HG03354 (cell line): ENCODE measurements at regions not wholly inside any gene's neighbourhood (a gene's known extent, or its start where the extent isn't known, plus 50 kb on each side); places are given as distances from the start of the nearest gene placed in this dataset.
A peak's percentile ranks its signal among the peaks of the same experiment; 100 is the strongest.
"Not testable (repeated sequence)": the region's sequence is repeated elsewhere in the genome, so short reads cannot be mapped to it uniquely, and the experiment has no call there.

Experiments
- ATAC-seq: cut with Tn5 transposase; IDR thresholded peaks from one replicate; pipeline ENCODE4 v1.9.1; 2021; ENCODE audit warnings: mild to moderate bottlenecking; ENCODE audit not compliant: unreplicated experiment, poor library complexity, severe bottlenecking

- ATAC-seq: no peak
Observed at GRCh38 chr9:135404451-135405144, 75.0 kb upstream of the PPP1R26 start.

GRCh38 chr9:135405145-135405464, 74.5 kb upstream of the PPP1R26 start:
- not testable (repeated sequence) for ATAC-seq

- ATAC-seq: no peak
Observed at GRCh38 chr9:135408476-135409254, 70.9 kb upstream of the PPP1R26 start.

- ATAC-seq: no peak
Observed at GRCh38 chr9:135409286-135410200, 70.0 kb upstream of the PPP1R26 start.

- ATAC-seq: no peak
Observed at GRCh38 chr9:135410421-135410820, 69.2 kb upstream of the PPP1R26 start.

GRCh38 chr9:135410831-135411473, 68.6 kb upstream of the PPP1R26 start:
- ATAC-seq: no peak

- ATAC-seq: not testable (repeated sequence)
Observed at GRCh38 chr9:135411605-135412004, 68.0 kb upstream of the PPP1R26 start.

- ATAC-seq: peak; percentile 67
Observed at GRCh38 chr9:135412315-135413085, 67.1 kb upstream of the PPP1R26 start.

GRCh38 chr9:135413086-135413375, 66.6 kb upstream of the PPP1R26 start:
- ATAC-seq: no peak

GRCh38 chr9:135413461-135413860, 66.1 kb upstream of the PPP1R26 start:
- no peak for ATAC-seq

GRCh38 chr9:135414293-135414692, 65.3 kb upstream of the PPP1R26 start:
- no peak for ATAC-seq

GRCh38 chr9:135415586-135415985, 64.0 kb upstream of the PPP1R26 start:
- ATAC-seq: no peak

- no peak for ATAC-seq
Observed at GRCh38 chr9:135416664-135417290, 62.8 kb upstream of the PPP1R26 start.

GRCh38 chr9:135418161-135418560, 61.4 kb upstream of the PPP1R26 start:
- no peak for ATAC-seq

- no peak for ATAC-seq
Observed at GRCh38 chr9:135419106-135419505, 60.5 kb upstream of the PPP1R26 start.

- no peak for ATAC-seq
Observed at GRCh38 chr9:135422341-135422944, 57.1 kb upstream of the PPP1R26 start.

GRCh38 chr9:135423725-135424124, 55.9 kb upstream of the PPP1R26 start:
- ATAC-seq: no peak
